Neuron (in vitro differentiated cells): ENCODE measurements at regions not wholly inside any gene's neighbourhood (a gene's known extent, or its start where the extent isn't known, plus 50 kb on each side); places are given as distances from the start of the nearest gene placed in this dataset.

ENCODE experiments used
- H2AFZ ChIP-seq: one replicate; pipeline ENCODE4 v1.6.1; 2013; ENCODE audit warnings: low read depth, mild to moderate bottlenecking, inconsistent platforms, low read length, moderate library complexity
- H3K27me3 ChIP-seq: one replicate; pipeline ENCODE4 v1.6.1; 2013; ENCODE audit warnings: low read length; ENCODE audit not compliant: insufficient read depth
- H3K36me3 ChIP-seq: one replicate; pipeline ENCODE4 v1.6.1; 2013; ENCODE audit warnings: low read length; ENCODE audit not compliant: insufficient read depth
- H3K4me1 ChIP-seq: one replicate; pipeline ENCODE4 v1.6.1; 2013; ENCODE audit warnings: low read length; ENCODE audit not compliant: insufficient read depth
- H3K4me3 ChIP-seq: 2 replicates; pipeline ENCODE4 v1.5.1; 2013; ENCODE audit warnings: mild to moderate bottlenecking, low read length, moderate library complexity
- H3K9me3 ChIP-seq: one replicate; pipeline ENCODE4 v1.6.1; 2013; ENCODE audit warnings: low read length

DNA sequence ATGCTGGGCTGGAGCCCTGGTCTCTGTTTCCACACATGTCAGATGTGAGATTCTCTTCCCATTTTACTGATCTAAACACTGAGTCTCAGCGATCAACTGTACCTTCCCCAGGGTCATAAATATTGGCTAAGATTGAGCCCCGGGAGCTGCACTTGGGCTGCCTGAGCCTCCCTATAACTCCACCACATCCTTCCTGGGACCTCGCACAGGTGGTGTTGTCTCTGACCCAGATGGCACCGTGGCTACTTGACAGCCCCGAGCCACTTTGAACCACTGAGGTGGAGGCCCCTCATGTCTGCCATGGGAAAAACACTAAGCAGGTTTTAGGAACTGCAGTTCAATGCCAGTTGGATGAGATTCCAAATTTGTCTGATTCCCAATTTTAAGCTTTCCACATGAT, 586.5 kb downstream of the IRX1 start:
- peaks cover 6% of the 10 kb centered on the region for H3K9me3 ChIP-seq
- no peak overlapping the region for H3K4me3 ChIP-seq
- H3K27me3 ChIP-seq: no peaks in the 10 kb centered on the region
- H2AFZ ChIP-seq: no peak overlapping the region
- peaks cover 3% of the 10 kb centered on the region for H3K4me1 ChIP-seq
- no peaks in the 10 kb centered on the region for H3K36me3 ChIP-seq

DNA sequence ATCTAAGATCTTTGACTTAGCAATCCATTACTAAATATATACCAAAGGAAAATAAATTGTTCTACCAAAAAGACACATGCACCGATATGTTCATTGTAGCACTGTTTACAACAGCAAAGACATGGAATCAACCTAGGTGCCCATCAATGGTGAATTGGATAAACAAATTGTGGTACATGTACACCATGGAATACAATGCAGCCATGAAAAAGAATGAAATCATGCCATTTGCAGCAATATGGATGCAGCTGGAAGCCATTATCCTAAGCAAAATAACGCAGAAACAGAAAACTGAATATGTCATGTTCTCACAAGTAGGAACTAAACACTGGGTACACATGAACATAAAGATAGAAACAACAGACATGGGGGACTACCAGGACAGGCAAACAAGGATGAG, 589.5 kb downstream of the IRX1 start:
- Histone ChIP-seq H3K4me3 (no peak overlapping the region), H3K36me3 (no peaks in the 10 kb centered on the region), H3K9me3 (peaks cover 4% of the 10 kb centered on the region), H3K27me3 (no peaks in the 10 kb centered on the region), H2AFZ (no peak overlapping the region), H3K4me1 (peaks cover 3% of the 10 kb centered on the region)

DNA sequence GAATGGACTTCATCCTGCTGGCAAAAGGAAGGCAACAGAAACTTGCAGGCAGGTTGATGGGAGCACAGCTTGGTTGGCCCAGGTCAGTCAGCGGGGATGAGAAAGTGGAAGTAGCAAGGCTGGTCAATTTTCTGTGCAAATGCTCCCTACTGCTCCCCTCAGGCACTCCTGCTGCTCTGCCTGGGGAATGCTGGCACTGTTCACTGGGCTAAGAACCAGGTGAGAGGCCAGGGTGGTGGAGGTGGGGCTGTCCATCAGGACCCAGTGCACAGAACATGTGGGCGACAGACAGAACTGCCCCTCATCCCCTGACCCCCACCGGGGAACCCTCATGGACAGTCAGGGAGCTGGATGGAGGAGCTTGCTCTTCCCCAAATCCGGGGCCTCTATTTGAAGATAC, 593.1 kb downstream of the IRX1 start:
- Histone ChIP-seq H3K4me3 (no peak overlapping the region), H2AFZ (no peak overlapping the region), H3K27me3 (no peaks in the 10 kb centered on the region)

DNA sequence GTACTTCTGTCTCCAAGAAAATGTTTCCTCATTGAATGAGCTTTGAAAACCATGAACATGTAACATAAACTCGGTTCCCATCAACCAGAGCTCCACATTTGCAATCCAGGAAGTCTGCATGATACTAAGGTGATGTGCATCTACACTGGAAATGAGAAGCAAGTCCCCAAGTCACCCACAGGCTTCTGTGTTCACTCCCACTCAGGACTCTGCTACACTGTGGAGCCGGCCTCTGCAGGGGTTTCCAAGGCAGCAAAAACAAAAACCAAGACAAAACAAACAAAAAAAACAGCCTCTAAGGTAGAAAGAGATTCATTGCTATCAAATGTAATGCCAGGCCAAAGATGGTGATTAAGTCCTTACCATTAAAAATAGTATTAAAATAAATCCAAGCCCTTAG, 593.7 kb downstream of the IRX1 start:
- Histone ChIP-seq H3K9me3 (peaks cover 4% of the 10 kb centered on the region), H2AFZ (no peak overlapping the region), H3K36me3 (no peaks in the 10 kb centered on the region), H3K4me1 (peaks cover 2% of the 10 kb centered on the region), H3K4me3 (no peak overlapping the region), H3K27me3 (no peaks in the 10 kb centered on the region)

More for the DNA sequence above, 593.1 kb downstream of the IRX1 start:
- Histone ChIP-seq H3K9me3 (peaks cover 4% of the 10 kb centered on the region), H3K36me3 (no peaks in the 10 kb centered on the region), H3K4me1 (no peaks in the 10 kb centered on the region)

DNA sequence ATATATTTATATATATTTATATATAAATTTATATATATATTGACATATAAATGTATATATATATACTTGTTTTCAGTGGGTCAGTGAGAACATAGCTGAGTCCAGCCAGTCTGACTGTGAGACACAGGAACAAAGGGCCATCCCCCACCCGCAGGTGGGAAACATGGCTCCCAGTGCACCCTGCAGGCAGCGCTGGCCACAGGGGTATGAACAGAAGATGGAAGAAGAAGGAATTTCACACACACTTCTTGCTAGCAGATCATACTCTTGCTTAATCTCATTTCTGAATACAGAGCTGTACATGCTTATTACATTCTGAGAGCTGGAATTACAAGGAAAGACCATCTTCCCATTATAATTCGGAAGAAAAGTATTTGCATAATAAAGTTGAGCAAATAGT, 595.4 kb downstream of the IRX1 start:
- H3K9me3 ChIP-seq: no peaks in the 10 kb centered on the region
- H3K27me3 ChIP-seq: no peaks in the 10 kb centered on the region
- H3K36me3 ChIP-seq: no peaks in the 10 kb centered on the region
- no peak overlapping the region for H3K4me3 ChIP-seq
- no peak overlapping the region for H2AFZ ChIP-seq
- peaks cover 7% of the 10 kb centered on the region for H3K4me1 ChIP-seq

DNA sequence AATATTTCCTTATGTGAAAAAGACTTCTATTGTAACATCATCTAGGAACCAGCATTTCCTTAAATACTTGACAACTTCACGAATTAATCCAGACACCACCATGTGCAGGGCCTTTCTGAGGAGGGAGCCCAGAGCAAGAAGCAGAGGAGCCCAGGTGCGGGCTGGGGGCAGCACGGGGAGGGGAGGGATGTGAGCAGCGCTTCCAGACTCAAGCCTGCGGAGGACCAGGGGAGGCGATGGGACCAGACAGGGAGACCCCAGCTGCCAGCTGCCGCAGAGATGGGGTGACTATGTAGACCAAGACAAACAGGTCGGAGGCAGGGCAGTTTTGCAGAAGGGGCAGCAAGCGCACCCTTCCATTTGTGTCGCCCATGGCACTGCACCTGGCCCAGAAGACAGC, 596.1 kb downstream of the IRX1 start:
- H3K9me3 ChIP-seq: no peaks in the 10 kb centered on the region

DNA sequence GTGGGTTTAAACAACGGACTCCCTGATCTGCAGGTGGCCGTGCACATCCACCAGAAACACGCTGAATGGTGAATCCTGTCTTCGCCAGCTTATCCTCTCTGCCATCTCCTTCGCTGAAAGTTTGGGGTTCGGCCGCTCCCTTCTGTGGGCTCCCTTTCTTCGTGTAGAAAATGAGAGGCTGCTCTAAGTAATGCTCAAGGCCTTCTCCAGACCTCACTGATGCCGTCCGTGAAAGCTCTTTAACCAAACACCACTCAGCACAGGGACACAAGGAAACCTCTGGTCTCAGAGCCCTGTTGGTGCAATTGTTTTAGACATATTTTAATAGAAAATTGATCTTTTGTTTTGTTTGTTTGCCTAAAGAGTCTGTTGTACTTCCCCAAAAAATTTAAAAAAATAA, 596.5 kb downstream of the IRX1 start:
- peaks cover 7% of the 10 kb centered on the region for H3K4me1 ChIP-seq
- no peak overlapping the region for H2AFZ ChIP-seq
- H3K4me3 ChIP-seq: no peak overlapping the region
- no peaks in the 10 kb centered on the region for H3K9me3 ChIP-seq
- H3K27me3 ChIP-seq: no peaks in the 10 kb centered on the region
- H3K36me3 ChIP-seq: no peaks in the 10 kb centered on the region

More for the DNA sequence above, 596.1 kb downstream of the IRX1 start:
- H3K36me3 ChIP-seq: no peaks in the 10 kb centered on the region
- peaks cover 7% of the 10 kb centered on the region for H3K4me1 ChIP-seq
- H3K27me3 ChIP-seq: no peaks in the 10 kb centered on the region
- no peak overlapping the region for H2AFZ ChIP-seq
- no peak overlapping the region for H3K4me3 ChIP-seq

DNA sequence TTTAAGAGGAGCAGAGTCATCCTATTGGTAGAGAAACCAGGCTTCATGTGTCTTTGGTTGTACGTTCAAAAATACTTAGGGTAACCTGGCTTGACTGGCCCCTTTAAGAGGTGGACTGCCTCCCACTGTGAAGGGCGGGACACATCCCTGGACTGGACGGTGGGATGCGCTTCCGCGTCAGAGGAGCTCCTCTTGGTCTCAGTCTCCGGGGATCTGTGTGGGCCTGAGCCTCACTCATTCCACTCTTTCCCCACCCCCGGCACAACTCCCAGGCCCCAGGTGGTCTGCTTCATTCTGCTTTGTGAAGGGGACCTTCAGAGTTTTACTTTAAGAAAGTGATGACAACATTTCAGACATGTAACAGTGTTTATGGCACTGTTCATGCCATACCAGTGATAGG, 601.1 kb downstream of the IRX1 start:
- Histone ChIP-seq H3K27me3 (no peaks in the 10 kb centered on the region), H3K9me3 (no peaks in the 10 kb centered on the region), H3K36me3 (no peaks in the 10 kb centered on the region), H3K4me1 (peaks cover 24% of the 10 kb centered on the region), H2AFZ (no peak overlapping the region), H3K4me3 (no peak overlapping the region)

DNA sequence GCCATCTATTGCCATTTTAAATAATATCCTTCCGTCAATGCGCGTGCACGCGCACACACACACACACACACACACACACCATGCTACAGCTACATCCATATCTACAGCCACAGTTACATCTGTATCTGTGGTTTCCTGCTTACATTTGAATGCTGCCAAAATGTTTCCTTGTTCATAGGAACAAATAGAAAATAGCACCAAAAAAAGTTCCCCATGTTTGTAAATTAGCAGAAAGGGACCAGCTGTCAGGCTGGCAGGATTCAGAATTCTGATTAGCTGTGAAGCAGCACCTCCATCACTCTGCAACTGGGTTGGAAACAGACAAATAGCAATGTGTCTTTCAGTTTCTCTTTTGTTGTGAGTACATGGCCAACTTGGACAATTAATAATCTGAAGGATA, 601.5 kb downstream of the IRX1 start:
- Histone ChIP-seq H3K4me1 (peaks cover 24% of the 10 kb centered on the region), H3K9me3 (no peaks in the 10 kb centered on the region), H3K4me3 (no peak overlapping the region), H3K27me3 (no peaks in the 10 kb centered on the region), H3K36me3 (no peaks in the 10 kb centered on the region), H2AFZ (no peak overlapping the region)

DNA sequence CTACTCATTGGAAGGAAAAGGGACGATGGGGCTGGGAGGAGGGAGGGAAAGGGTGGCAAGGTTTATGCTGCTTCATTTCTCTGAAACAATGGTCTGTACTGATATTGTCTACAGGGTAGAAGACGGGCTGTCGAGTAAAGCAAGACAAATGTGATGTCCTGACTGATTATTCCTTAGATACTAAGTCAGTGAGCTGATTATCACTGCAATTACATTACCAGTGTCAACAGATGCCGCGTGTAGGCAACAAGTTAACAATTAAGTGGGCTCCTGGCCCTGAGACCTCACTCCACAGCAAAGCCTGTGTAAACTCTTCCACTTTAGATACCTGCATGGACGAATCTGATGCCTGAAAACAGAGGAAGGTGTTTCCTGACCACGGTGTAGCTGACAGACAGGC, 602.8 kb downstream of the IRX1 start:
- H3K27me3 ChIP-seq: no peaks in the 10 kb centered on the region
- H3K4me3 ChIP-seq: no peak overlapping the region
- H3K9me3 ChIP-seq: no peaks in the 10 kb centered on the region
- H3K4me1 ChIP-seq: peaks cover 24% of the 10 kb centered on the region
- no peaks in the 10 kb centered on the region for H3K36me3 ChIP-seq
- H2AFZ ChIP-seq: no peak overlapping the region

DNA sequence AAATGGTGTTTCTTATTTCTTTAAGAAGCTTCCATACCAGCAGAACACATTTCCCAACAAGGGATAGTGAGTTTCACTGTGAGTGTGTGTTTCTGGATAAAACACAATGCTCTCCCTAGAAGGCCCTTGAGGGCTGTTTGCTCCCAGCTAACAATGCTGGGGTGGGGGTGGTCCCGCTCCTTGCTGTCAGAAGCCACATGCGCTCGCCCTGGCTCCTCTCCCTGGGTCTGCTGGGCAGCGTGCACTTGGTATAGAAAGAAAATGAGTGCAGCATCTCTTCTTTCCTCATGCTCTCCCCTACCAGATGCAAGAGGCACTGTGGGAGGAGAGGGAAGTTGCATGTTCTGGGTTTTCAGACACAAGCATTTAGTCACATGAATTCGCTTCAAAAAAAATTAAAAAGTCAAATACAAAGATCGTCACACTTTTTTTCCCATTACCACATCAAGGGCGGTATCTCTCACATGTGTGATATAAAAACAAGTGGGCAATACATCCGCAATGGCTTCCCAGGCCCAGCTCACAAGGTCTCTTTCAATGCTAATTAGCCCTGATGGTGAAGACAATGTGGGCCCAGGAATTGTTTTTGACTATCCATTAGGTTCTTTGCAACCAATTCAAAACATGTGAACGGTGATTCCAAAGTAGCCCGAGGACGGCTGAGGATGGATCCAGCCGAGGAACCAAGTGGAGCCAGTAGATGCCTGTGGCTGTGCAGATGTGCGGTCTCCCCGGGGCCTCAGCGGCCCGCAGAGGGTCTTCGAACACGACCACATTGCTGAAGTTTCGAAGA, 603.6 kb downstream of the IRX1 start:
- Histone ChIP-seq H3K27me3 (no peaks in the 10 kb centered on the region), H2AFZ (no peak overlapping the region), H3K9me3 (no peaks in the 10 kb centered on the region), H3K36me3 (no peaks in the 10 kb centered on the region), H3K4me1 (peaks cover 22% of the 10 kb centered on the region), H3K4me3 (no peak overlapping the region)

DNA sequence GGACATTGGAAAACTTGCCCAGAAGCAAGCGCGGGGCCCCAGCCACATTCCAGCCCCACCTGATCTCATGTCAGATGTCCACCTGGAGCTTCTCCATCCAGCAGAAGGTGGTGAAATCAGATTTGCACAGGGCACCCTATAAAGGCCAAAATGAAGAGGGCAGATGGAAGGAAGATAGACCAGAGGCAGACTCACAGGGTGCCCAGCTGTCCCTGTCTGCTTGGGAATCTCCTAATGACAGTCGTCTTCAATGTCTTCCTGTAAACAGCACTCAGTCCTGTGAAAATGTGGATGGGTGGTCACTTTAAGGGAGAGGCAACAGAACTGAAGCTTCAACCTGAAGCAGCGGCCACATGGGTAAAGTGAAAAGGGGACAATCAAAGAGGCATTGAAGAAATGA, 607.5 kb downstream of the IRX1 start:
- no peak overlapping the region for H3K4me3 ChIP-seq
- peaks cover 15% of the 10 kb centered on the region for H3K4me1 ChIP-seq
- no peaks in the 10 kb centered on the region for H3K9me3 ChIP-seq
- H2AFZ ChIP-seq: no peak overlapping the region
- no peaks in the 10 kb centered on the region for H3K27me3 ChIP-seq
- no peaks in the 10 kb centered on the region for H3K36me3 ChIP-seq

DNA sequence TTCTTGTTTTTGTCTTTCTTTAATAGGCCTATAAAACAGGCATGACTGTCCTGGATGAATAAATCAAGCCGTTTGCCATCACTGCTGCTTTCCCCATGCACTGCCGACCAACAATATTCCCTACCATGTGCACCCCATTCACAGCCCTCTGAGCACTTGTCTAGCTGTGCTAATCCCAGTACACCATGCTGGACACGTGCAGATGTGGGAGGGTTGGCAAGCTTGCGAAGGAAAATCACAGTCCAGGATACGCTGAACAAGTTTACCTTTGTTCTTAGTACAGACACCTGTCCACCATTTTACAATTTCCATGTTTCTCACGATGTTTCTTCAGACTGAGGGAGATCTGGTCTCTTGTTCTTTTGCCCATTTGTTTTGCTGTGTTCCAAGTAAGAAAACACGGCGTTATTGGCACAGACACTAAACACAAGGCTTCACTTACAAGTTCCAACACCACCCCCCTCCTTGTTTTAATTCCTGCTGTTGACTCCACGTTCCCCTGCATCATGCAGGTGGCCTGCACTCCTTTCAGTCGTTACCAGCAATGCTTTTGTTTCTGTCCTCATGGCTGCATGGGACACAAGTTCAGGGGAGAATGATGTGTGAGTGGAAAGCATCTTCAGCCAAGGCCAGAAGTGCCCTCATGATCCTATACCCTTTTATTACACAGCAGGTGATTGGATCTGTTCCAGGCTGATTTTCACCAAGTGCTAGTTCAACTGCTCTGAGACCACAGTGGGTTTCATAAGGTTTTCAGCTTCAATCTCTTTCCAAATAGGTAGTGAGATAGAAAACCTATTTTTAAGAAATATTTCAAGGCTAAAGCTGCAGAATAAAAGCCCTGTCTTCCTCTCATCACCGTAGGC, 608.9 kb downstream of the IRX1 start:
- Histone ChIP-seq H3K4me3 (no peak overlapping the region), H3K27me3 (no peaks in the 10 kb centered on the region), H2AFZ (no peak overlapping the region), H3K9me3 (no peaks in the 10 kb centered on the region), H3K36me3 (no peaks in the 10 kb centered on the region), H3K4me1 (peaks cover 7% of the 10 kb centered on the region)
